IPS-NIHi7 (cell line): ENCODE measurements at regions not wholly inside any gene's neighbourhood (a gene's known extent, or its start where the extent isn't known, plus 50 kb on each side); places are given as distances from the start of the nearest gene placed in this dataset.

Source experiments
- DNase-seq: peaks from one replicate; pipeline ENCODE4 v3.0.0; 2012; ENCODE audit warnings: mixed read lengths; ENCODE audit errors: extremely low spot score

- DNase-seq, result peak; percentile 34
Measured at GRCh38 chr3:147934451-147935180, 525.5 kb downstream of the ZIC1 start.

GRCh38 chr3:147937341-147937740 is 528.2 kb downstream of the ZIC1 start:
- DNase-seq, result no peak

- no peak for DNase-seq
Measured at GRCh38 chr3:147937891-147938290, 528.7 kb downstream of the ZIC1 start.

GRCh38 chr3:147939425-147939824 is 530.3 kb downstream of the ZIC1 start:
- no peak for DNase-seq

GRCh38 chr3:147939839-147940238 is 530.7 kb downstream of the ZIC1 start:
- DNase-seq, result no peak

- DNase-seq, result no peak
Measured at GRCh38 chr3:147940405-147941193, 531.4 kb downstream of the ZIC1 start.

GRCh38 chr3:147941969-147942368 is 532.8 kb downstream of the ZIC1 start:
- no peak for DNase-seq

GRCh38 chr3:147943265-147943945 is 534.2 kb downstream of the ZIC1 start:
- DNase-seq, result no peak

- peak; percentile 40 for DNase-seq
Measured at GRCh38 chr3:147945968-147946519, 536.9 kb downstream of the ZIC1 start.

GRCh38 chr3:147956615-147957014 is 547.5 kb downstream of the ZIC1 start:
- no peak for DNase-seq

- no peak for DNase-seq
Measured at GRCh38 chr3:147958754-147959153, 549.6 kb downstream of the ZIC1 start.

- no peak for DNase-seq
Measured at GRCh38 chr3:147960786-147961185, 551.6 kb downstream of the ZIC1 start.

- peak; percentile 20 for DNase-seq
Measured at GRCh38 chr3:147962408-147963164, 553.4 kb downstream of the ZIC1 start.

- no peak for DNase-seq
Measured at GRCh38 chr3:147963711-147964110, 554.5 kb downstream of the ZIC1 start.

GRCh38 chr3:147975165-147975564 is 566.0 kb downstream of the ZIC1 start:
- no peak for DNase-seq

GRCh38 chr3:147977001-147977400 is 567.8 kb downstream of the ZIC1 start:
- no peak for DNase-seq

- no peak for DNase-seq
Measured at GRCh38 chr3:147987549-147987948, 578.4 kb downstream of the ZIC1 start.

GRCh38 chr3:147989344-147989743 is 580.2 kb downstream of the ZIC1 start:
- DNase-seq, result no peak

GRCh38 chr3:148002705-148003205 is 593.6 kb downstream of the ZIC1 start:
- no peak for DNase-seq

GRCh38 chr3:148004331-148004730 is 595.2 kb downstream of the ZIC1 start:
- no peak for DNase-seq

GRCh38 chr3:148005456-148005855 is 596.3 kb downstream of the ZIC1 start:
- DNase-seq, result no peak
